Islet precursor cell (in vitro differentiated cells): ENCODE measurements at regions not wholly inside any gene's neighbourhood (a gene's known extent, or its start where the extent isn't known, plus 50 kb on each side); places are given as distances from the start of the nearest gene placed in this dataset.
A peak's percentile ranks its signal among the peaks of the same experiment; 100 is the strongest.
"Not testable (repeated sequence)": the region's sequence is repeated elsewhere in the genome, so short reads cannot be mapped to it uniquely, and the experiment has no call there.

Experiments used
- DNase-seq: peaks from one replicate; pipeline ENCODE4 v3.0.0-alpha.2; 2018

DNA sequence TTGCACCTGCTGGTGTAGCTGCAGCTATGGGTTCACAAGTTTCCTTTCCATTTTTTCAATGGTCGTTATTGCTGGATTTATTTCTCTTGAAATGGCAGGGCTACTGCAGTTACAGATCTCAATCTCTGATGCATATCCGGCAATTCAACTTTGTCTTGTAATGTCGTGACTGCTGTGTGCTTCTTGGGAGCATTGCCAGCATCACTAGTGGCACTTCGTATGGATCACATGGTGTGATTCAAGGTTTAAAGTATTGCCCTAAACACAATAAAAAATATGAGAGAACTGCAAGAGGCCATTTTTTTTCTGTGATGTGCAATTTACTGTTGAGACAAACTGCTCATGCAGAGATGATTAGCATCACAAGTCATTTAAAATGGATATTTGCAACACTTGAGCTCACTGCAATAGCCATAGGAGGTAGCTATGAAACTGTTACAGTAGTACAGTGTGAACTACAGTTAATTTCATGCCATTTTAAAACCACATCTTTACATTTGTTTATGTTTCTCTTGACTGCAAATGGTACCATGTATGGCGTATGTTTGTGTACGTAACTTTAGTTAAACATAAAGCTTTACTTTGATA, 217.4 kb upstream of the PDE3A start:
- no peak for DNase-seq

DNA sequence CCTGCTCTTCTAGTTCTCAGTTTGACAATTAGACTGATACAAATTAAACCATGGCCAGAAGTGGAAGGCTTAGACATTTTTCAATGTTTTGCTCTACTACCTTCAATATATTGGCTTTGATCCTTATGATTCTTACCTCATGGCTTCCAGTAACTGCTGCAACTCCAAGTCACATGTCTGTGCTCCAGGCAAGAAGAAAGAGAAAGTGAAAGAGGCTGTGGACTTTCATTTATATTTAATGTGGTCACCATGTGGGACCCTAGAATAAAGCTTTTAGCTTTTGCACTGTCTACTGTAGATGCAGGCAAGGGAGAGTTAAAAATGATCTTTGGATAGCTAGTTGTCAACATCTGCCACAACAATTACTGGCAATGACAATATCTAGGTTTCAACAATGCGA, 214.3 kb upstream of the PDE3A start:
- DNase-seq, result no peak

DNA sequence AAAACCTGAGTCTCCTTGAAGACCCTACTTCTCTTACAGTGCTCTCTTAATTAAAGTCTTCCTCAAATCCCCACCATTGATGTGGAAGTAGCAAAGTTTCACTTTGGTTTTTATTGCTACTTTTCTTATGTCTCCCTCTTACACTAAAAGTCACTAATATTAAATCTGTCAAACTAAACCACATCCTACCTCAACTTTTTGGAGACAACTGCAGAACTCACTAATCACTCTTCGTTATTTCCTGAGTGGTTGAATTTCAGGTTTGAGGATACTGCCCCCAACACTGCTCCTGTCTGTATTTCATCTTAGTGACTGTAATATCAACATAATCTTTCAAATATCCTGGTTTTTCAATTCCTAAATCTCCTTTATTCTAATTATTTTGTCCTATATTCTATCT, 213.0 kb upstream of the PDE3A start:
- DNase-seq, result no peak

DNA sequence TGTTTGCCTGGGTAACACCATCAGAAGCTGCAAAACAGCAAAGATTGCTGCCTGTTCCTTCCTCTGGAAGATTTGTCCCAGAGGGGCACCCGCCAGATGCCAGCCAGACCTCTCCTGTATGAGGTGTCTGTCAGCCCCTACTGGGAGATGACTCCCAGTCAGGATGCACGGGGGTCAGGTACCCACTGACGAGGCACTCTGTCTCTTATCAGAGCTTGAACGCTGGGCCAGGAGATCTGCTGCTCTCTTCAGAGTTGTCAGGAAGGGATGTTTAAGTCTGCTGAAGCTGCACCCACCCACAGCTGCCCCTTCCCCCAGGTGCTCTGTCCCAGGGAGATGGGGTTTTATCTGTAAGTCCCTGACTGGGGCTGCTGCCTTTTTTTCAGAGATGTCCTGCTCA, 207.4 kb upstream of the PDE3A start:
- DNase-seq, result not testable (repeated sequence)

DNA sequence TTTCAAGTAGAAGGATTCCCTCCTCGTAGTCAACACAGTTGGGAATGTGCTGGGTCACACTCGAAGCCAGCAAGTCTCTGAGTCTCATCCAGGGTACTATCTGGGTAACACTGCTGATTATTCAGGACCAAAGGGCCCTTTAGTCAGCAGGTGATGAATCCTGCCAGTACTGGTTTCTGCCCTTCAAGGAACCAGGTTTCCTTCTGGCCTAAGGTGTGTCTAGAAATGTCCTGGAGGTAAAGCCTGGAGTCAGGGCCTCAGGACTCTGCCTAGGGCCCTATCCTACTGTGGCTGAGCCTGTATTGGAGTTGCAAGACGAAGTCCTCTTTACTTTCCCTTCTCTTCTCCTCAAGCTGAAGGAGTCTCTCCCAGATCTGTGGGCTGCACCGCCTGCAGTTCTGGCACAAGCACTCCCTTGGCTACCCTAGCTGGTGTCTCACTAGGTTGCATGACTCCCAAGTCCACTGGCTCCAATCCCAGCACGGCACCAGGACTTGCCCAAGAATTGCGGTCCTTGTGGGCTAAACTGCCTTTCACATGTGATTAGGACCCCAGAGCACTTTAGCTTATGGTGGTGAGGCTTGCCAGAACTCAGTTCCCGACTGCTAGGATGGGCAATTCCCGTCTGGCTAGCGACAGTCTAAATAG, 193.7 kb upstream of the PDE3A start:
- DNase-seq, result peak; percentile 59

DNA sequence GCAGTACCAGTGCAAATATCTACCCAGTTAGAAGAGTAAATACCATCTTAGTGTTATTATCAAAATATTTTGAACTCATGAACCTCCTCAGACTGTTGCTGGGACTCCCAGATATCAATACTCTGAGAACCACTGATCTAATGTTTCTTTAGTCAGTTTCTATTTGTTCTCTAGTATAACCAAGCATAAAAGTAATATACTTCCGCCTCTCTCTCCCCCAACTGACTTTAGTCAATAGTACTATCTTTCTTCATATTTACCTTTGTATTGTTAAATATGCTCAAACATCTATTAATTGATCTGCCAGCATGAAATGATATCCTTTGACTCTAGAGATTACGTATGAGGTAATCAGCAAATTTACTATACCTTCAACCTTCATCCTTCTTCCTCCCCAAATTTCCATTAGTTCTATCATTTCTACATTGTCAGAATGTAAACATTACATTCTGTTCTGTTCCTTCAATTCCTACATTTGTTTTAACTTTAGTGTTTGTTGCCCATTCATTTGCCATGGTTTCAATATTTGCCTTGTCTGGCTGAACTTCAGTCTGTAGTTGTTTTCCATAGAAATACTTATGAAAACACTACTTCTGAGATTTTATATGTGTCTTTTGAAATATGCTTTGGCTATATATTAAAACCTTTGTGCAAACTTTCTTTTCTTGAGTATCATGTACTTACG, 192.5 kb upstream of the PDE3A start:
- no peak for DNase-seq

DNA sequence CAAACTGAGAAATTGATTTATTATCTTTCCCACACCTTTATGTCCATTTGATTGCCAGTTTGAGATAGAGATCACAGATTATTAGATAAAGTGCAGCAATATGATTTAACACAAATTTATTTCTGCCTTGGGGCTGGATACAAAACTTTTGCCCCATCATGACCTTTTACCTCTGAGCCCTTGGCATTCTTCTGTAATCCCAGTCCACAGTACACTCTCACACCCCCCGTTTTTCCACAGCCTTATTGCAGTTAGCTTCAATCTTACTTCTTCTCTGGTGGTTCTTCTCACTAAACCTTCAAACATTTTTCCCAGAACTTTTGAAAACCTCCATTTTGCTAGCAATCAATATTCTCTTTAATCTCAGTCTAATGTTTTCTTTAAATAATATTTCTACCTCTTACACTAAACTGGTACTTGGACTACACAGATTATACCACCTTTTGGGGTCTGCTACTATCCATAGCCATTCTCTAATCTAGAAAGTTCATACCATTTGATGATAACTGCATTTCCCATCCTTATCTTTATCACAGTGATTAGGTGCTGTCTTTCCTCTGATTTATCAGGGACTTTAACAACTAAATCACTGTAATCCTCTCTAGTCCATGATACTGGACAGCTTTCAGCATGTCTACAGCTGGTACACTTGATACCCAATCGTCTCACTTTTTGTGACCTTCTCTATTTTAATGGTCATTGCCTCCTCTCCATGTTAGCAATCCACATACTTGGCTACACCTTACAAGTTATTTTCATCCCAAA, 186.7 kb upstream of the PDE3A start:
- no peak for DNase-seq

DNA sequence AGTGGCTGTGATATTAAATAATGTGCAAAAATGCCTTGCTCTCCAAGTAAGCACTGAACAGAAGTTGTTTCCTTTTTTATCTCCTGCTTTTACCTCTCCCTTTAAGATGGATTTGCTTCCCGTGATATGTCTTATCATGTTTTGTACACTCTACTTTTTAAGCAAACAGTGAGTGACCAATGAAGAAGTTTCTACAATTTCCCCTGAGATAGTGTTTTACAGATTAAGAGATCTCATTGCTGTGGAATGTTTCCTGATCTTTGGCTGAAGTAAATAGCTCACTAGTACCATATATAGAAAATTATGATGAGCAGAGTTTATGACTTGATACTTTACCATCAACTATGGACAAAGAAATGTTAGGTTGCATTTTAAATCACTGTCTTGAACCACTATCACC, 184.8 kb upstream of the PDE3A start:
- no peak for DNase-seq

DNA sequence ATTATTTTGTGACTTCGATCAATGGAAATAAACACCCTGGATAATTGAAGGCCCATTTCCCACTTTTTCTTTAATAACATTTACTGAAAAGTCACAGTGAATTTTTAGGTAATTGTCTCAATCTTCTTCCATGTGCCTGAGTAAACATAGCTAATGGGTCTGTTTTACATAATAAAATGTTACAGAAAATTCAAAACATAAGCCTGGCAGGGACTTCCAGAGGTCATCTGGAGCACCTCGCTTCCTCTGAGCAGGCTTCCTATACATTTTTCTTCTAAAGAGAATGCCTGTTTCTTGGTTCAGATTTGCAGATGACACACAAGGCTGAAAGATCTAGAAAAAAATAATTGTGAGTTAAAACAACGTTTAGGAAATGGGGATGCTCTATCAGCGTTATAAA, 183.8 kb upstream of the PDE3A start:
- no peak for DNase-seq

DNA sequence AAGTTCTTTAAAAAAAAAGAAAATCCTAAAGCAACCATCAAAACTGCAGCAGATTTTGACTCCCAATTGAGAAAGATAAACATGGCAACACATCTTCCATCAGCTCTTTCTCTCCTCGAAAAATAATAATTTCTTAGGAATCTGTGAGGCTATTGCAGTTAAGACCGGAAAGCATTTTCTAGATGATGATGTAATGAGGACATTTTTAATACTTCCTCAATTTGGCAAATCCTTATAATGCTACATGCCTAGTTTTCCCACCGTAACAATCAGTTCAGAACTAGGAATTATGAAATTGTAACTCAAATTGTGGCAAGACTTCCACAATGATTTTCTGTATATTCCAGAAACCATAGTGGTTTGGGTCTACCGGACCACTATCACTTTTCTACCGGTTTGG, 180.9 kb upstream of the PDE3A start:
- DNase-seq, result no peak

DNA sequence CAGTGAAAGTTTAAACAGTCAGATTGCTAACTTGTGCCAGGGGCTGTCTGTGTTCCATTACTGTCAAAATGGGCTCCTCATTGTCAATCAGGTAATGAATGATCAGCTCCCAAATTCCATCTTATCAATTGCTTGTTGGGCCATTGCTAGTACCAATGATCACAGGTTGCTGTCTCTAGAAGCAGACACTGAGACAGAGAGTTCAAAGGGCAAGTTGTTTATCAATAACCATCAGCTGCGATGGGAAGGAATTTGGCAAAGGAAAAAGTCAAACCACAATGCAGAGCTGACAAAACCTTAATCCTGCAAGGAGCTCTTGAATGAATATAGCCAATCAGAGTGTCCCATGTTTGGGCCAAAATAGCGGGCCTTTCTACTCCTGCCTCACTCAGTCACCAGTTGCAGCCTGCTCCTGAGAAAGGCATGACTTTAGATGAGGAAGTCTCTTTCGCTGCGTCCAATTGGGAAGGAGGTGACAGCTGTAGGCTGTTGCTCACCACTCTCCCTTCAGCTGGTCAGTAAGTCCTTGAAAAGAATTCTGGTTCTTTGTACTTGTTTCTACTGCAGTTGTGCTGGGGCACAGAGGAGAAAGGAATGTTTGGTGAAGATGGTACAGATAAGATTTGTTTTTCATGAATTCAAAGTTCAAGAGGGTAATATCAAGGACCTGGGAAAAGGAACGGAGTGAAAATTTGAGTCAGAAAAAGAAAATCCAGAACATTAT, 179.2 kb upstream of the PDE3A start:
- DNase-seq, result peak; percentile 91

DNA sequence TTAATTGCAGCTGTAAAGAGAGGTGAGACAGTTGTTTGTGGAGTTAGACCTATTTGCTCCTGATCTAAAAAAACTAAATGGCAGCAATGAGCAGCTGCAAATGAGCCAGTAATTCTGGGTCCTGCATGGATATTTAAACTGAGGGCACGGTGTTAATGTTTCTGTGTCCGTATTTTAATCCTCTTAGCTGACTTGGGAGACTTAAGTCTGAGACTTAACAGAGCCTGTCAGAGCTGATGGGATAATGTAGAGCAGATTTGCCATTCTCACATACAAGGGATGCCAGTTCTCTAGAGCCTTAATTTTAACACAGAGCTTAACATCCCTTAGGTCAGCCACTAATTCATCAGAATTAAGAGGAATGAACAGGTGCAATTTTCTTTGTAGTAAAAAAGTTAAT, 178.6 kb upstream of the PDE3A start:
- no peak for DNase-seq

DNA sequence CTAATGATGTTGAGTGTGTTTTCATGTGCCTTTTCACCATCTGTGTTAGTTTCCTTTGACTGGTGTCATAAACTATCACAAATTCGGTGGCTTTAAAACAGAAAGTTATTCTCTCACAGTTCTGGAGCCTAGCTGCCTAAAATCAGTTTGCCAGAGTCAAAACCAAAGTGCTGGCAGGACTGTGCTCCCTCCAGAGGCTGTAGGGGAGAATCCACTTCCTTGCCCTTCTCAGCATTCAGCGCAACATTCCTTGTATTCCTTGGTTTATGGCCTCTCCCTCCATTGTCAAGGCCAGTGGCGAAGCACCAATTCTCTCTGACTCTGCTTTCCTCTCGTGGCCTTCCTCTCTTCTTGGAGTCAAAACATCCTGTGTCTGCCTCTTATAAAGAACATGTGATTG, 174.2 kb upstream of the PDE3A start:
- DNase-seq, result peak; percentile 88

DNA sequence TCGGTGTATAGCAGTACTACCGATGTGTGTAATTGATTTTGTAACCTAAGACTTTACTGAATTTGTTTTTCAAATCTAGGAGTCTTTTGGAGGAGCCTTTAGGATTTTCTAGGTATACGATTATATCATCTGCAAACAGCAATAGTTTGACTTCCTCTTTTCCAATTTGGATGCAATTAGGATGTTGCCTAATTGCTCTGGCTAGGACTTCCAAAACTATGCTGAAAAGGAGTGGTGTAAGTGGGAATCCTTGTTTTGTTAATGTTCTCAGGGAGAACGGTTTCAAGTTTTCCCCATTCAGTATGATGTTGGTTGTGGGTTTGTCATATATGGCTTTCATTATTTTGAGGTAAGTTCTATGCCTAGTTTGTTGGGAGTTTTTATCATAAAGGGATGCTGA, 171.6 kb upstream of the PDE3A start:
- DNase-seq, result no peak

DNA sequence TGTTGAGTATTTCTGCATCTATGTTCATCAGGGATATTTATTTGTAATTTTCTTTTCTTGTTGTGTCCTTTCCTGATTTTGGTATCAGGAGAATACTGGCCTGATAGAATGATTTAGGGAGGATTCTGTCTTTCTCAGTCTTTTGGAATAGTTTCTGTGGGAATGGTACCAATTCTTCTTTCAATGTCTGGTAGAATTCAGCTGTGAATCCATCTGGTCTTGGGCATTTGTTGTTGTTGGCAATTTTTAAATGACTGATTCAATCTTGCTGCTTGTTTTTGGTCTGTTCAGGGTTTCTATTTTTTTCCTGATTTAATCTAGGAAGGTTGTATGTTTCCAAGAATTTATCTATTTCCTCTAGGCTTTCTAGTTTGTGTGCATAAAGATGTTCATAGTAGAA, 170.9 kb upstream of the PDE3A start:
- DNase-seq, result no peak

DNA sequence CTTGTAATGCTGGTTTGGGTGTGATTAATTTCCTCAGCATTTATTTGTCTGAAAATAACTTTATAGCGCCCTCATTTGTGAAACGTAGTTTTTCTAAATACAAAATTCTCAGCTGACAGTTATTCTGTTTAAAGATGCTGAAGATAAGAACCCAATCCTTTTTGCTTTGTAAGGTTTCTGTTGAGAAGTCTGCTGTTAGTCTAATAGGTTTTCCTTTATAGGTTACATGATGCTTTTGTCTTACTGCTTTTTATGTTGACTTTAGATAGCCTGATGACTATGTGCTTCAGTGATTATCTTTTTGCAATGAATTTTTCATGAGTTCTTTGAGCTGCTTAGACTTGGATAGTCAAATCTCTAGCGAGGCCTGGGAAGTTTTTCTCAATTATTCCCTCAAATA, 168.6 kb upstream of the PDE3A start:
- no peak for DNase-seq

DNA sequence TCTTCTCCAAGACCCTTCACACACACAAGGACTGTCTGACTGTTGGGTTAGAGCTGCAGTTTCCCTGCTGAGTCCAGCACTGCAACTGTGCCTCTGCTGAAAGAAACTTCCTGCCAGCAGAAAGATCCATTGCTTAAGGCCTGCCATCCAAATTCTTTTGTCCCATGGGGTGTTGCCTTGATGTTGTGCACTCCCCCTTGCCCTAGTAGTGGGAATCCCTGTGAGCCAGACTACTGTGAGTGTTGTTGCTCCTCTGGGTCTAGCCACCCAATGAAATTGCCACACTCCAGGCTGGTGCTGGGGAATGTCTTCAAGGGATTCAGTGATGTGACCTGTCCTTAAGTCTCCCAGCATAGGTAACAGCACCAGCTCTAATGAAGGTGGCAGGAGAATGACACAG, 166.6 kb upstream of the PDE3A start:
- DNase-seq, result no peak

DNA sequence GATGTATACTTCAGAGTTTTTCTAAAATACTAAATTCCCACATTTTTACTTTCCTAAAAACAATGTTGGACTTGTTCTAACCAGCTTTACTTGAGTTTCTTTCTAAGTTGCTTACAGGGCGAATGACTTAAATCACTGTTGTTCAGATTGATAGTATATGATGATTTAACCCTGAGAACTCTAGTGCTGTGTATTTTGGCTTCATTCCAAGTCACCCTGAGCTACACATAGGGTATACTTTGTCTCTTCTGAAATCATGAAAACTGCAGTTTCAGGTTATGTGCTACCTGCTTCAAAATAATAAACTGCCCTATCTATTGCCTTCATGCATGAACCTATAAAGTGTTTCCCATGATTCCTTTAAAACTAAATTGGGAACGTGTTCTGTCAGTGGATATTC, 162.5 kb upstream of the PDE3A start:
- no peak for DNase-seq

DNA sequence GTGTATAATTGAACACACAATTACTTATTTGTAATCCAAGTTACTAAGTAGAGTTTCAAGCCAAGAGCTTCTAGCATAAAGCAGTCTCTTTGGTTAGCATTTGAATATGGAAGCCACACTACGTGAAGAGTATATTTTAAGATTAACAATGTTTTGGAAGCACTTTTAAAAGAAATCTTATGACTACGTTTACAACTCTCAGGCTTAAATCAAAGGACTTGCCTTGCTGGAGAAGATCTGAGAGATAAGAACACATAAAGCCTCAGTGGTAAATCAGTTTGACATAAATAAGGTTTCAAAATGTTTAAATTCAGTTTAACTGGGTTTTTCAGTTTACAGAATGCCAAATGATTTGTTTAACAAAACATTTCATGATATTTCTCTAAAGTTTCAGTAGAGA, 161.9 kb upstream of the PDE3A start:
- no peak for DNase-seq

DNA sequence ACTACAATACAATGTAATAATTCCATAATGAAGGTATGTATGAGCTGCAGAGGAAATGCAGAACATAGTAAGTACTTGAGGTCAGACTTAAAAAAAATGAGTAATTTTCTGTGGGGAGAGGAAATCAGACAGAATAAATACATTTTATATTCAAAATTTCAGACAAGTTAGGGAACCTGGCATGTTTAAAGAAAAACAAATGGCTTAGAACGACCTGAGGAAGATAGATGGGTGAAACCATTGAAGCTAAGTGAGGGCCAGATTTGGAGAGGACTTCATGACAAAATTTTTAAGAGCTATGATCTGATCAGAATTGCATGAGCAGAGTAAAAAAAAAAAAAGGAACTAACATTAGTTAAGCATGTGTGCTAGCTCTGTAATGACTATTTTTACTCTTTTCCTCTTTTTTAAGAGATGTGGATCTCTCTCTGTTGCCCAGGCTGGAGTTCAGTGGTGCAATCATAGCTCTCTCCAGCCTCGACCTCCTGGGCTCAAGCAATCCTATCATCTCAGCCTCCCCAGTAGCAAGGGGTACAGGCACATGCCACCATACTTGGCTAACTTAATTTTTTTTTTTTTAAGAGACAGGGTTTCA, 157.6 kb upstream of the PDE3A start:
- DNase-seq, result no peak

DNA sequence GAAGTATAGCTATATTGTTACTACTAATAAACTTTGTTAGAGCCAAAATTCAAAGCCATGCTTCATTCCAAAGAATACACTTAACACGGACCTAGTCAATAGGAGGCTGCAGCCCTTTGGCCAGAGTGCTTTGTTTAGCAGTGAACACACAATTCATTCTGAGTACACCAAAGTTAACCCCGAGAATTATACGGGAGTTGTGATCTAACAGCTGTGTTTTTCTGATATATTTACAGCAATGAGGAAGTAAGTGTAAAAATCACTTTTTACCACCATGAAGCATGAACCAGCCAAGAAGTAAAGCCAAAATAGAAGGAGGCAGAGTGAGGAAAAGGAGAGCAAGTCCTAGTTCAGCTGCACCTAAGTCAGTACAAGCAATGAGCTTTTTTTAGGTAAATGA, 156.8 kb upstream of the PDE3A start:
- no peak for DNase-seq

DNA sequence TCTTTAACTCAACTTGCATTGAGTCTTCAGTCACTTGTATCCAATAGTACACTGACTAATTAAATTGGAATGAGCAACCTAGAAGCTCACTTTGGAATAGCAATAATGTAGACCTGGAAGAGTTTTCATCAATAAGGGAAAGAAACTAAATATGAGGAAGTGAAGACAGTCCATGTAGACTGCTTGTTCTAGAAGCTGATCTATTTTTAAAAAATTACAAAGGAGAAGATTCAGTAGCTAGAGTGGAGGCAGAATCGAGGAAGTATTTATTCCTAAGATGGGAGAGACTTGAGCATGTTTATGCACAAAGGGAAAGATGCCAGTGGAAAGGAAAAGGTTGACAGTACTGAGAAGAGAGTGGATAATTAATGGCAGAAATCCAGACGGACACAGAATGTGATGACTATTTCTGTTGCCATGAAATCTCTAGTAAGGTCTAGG, 156.3 kb upstream of the PDE3A start:
- no peak for DNase-seq
